T-helper 2 cell treated with Interferon-gamma antibody and Interleukin-4, amounts not matched to agents 100 ng/mL and 5 ng/mL, for 36 hours (primary cell): ENCODE measurements at regions not wholly inside any gene's neighbourhood (a gene's known extent, or its start where the extent isn't known, plus 50 kb on each side); places are given as distances from the start of the nearest gene placed in this dataset.

Source experiments
- intact Hi-C: fragments of 100-400 bp; cut with micrococcal nuclease; formaldehyde crosslinking; loops from one replicate; pipeline ENCODE4 v1.15.1; 2023

- intact Hi-C loops: no loop called here
These were observed 68.3 kb upstream of the PRPS1 start for GRCh38 chrX:107560041-107560440.

GRCh38 chrX:107560980-107561379 lies 67.3 kb upstream of the PRPS1 start:
- intact Hi-C loops: no loop called here

- intact Hi-C loops: no loop called here
These were observed 66.7 kb upstream of the PRPS1 start for GRCh38 chrX:107561468-107562215.

DNA sequence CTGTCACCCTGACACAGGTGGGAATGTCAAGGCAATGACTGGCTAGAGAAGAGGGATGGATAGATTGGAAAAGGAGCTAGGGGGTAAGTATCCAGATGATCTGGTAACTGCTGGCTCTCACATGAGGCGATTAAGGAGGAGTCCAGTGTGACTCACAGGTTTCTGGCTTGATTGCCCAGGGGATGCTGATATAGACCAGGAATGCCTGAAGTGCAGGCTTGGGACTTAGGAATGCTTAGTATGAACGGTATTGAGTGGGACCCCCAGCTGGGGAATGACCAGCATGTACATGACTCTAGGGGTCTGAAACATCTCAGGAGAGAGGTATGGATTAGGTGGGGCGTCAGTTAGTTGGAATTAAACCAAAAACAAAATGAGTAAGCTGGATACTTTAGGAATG lies 65.8 kb upstream of the PRPS1 start:
- intact Hi-C loops: no loop called here

DNA sequence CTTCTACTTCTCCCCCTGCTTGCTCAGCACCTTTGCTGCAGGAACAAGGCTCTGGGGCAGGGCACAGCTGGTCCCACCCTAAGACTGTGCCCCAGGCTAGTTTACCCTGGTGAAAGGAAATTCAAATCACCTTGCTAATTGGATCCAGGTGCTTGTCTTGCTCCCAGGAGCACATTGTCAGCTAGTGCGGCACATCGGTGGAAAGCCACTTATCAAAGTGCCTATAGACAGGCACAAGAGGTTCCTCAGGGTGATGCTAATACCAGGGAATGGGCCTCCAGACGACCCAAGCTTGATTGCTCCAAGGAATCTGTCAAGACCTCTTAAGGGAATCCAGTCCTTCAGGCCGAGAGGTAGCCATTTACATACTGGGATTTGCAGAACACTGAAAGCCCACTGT lies 64.5 kb upstream of the PRPS1 start:
- intact Hi-C loops: no loop called here

- intact Hi-C loops: no loop called here
These were observed 63.3 kb upstream of the PRPS1 start for GRCh38 chrX:107565015-107565414.

DNA sequence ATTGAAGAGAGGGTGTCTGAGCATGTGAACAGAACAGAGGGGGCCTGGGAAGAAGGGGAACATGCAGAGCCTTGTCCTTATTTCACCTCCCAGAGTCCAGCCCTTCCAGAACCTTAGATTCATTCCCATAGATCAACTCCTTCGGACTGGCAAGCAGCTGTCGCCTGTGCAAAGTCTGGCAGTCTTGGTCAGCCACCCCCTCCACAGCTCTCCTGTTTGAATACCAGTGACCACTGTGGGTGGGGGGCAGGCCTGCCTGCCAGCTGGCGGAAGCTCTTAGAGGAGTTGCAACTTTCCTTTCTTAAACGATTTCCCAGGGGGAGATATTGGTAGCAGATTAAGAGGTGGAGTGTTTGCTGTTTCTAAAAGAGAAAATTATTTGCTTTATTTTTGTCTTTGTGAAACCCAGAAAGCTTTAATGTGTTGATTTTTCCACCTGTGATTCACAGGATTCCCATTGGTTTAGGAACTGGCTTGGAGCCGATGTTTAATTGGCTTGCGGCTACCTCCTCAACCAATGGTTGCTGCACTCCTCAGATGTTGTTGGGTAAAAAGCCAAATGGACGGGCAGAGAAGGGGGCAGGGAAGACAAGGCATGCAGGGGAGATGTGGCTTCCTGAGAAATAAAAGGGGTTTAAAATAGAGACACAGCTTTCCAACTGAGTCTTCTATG lies 62.2 kb upstream of the PRPS1 start:
- intact Hi-C loops: no loop called here

DNA sequence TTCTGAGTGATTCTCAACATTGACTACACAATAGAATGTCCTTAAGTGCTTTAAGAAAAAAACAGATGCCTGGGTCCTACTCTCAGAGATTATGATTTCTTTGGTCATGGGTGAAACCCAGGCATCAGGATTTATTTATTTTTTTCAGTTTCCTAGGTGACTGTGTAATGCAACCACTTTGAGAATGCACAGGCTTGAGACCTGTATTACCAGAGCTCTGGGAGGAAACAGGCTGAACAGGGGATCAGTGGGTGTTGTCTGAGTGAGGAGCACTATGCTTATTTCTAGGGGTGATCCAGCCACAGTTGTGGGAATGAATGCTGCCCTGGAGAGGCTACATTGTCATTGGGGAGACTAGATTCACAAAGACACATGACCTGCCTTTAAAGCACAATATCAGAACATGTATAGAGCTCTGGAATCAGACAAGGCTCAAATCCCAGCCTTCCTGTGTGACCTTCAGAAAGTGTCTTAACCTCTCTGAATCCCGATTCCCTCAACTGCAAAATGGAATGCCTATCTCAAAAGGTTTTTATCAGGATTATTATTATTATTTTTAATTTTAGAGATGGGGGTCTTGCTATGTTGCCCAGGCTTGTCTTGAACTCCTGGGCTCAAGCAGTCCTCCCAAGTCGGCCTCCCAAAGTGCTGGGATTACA lies 61.6 kb upstream of the PRPS1 start:
- intact Hi-C loops: no loop called here

DNA sequence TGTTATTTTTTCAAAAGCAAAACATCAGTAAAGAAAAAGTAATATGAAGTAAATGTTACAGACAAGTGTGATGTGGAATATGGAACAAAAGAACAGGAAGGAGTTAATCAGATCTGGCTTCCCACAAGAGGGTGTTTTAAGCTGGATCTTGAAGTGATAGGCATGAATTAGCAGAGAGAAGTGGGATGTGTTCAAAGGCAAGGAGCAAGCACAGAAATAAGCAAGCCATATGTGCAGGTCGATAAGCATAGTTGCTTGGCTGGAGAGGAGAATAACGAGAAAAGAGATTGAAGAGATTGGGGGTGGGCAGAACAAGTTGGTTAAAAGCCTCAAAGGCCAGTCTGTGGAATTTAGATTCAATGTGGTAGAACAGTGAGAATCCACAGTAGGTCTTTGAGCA lies 60.9 kb upstream of the PRPS1 start:
- intact Hi-C loops: no loop called here

DNA sequence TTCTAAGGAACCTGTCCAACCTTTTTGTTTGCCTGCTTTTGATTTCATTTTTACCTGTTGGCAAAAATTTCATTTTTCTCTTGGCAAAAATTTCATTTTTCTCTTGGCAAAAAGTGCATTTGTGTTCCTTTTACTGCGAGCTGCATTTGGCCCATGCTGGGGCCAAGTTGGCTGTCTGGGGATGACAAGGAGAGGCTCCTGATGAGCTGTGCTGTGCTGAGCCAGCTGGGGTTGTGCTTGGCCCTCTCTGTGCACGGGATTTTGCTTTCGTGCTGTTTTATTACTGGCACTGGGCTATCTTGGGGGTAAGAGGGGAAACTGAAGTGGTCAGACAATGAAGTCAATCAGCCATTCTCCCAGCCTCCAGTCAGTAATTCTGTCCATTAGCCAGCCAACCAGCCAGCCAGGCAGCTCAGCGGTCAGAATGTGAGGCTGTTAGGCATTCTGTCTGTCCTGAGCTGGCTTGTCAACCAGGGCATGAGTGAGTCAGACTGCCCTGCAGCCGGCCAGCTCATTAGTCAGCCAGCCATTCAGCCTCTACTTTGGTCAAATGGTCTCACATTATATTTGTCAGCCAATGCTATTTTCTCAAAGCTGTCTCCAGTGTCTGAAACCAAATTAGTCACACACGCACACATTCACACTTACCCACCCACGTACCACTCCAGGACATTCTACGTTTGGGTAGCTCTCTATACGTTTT lies 56.9 kb upstream of the PRPS1 start:
- intact Hi-C loops: no loop called here

DNA sequence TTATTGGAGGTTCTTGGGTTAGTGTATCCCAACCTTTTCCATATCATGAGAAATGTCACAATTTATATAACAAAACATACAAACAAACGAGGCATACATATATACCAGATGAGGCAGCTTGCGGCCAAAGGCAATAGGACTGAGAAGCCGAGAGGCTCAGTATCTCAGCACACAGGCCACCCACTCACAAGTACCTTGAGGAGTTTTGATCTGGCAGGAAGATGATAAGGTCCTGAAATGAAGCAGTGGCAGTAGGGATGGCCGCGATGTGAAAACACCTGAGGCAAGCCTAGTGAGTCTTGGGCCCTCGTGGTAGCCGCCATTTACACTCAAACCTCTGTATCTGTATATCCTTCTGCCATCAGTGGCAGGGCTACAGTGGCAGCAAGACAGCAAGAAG lies 55.3 kb upstream of the PRPS1 start:
- intact Hi-C loops: no loop called here

DNA sequence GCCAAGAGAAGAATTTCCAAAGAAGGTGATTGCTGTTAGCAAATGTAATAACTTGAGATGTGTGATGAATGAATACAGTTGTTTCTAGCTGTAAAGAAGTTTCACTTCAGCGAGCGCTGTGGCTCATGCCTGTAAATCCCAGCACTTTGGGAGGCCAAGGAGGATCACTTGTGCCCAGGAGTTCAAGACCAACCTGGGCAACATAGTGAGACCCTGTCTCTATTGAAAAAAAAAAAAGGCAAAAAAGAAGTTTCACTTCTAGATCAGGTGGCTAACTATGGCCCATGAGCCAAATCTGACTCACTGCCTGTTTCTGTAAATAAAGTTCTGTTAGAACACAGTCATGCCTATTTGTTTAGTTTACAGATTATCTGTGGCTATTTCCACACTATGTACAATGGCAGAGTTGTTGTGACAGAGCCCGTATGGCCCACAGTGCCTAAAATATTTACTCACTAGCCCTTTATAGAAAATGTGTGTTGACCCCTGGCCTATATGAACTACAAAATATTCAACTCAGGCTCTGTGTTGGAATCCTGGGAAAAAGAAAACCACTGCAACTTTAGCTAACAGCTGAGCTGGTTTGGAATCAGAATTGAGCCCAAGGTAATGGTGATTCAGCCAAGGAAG lies 54.1 kb upstream of the PRPS1 start:
- intact Hi-C loops: no loop called here

- intact Hi-C loops: no loop called here
These were observed 53.6 kb upstream of the PRPS1 start for GRCh38 chrX:107574711-107575110.

GRCh38 chrX:107576392-107576791 lies 51.9 kb upstream of the PRPS1 start:
- intact Hi-C loops: no loop called here

DNA sequence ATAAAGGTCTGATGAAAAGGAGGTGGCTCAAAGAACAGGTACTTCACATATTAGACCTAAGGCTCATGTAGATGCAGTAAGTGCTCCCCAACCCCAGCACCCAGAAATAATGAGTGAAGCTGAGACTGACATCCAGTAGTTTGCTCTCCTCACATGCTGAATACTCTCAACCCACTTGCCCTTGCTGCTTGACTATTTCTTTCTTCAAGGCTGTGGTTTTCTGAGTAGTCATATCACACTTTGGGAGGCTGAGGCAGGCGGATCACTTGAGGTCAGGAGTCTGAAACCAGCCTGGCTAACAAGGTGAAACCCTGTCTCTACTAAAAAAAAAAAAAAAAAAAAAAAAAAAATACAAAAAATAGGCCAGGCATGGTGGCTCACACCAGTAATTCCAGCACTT lies 51.5 kb upstream of the PRPS1 start:
- intact Hi-C loops: no loop called here

DNA sequence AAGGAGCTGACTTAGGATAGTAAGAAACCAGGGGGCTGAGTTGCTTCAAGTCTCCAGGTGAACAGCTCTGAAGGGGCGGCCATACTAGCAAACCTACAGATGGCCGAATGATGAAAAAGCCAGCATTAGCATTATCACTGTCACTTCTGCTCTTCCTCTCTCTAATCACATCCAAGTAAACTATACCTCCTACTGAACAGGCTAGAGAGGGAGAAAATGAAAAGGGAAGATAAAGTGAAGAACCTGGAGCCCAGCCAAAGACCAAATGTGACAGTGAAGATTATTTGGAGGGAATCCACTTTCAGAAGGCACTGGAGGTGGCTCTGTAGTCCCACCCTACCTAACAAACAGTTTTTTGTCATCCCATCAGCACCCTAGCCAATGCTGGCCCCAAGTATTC lies 50.4 kb upstream of the PRPS1 start:
- intact Hi-C loops: no loop called here
